PC-9 (cell line): ENCODE measurements at regions not wholly inside any gene's neighbourhood (a gene's known extent, or its start where the extent isn't known, plus 50 kb on each side); places are given as distances from the start of the nearest gene placed in this dataset.

ENCODE experiments used
- BruUV-seq: library from RNA; stranded (reverse); fragments of 400-500 nt; replicated peaks from 2 replicates; lab custom pipeline; 2021; lab: Mats Ljungman, UMichigan
- CTCF ChIA-PET: fragments of 300-600 bp; sonication (Branson Sonifier 250); formaldehyde crosslinking; loops from one replicate; lab custom pipeline; 2022; ENCODE audit warnings: antibody characterized with exemption; lab: Charles Lee
- POLR2A ChIA-PET: fragments of 300-600 bp; sonication (Branson Sonifier 250); formaldehyde crosslinking; loops from one replicate; lab custom pipeline; 2022; ENCODE audit warnings: antibody characterized with exemption; ENCODE audit not compliant: unreplicated experiment; lab: Charles Lee
- DNase-seq, 2 experiments: peaks; one replicate each; pipeline versions ENCODE4 v3.0.0 to v3.0.0-alpha.2; 2015 to 2022; ENCODE audit warnings: mixed read lengths in 1 of 2
- H2AFZ ChIP-seq: fragments of 200-600 bp; sonication (generic); 2 replicates; pipeline ENCODE4 v1.8.1; 2017; ENCODE audit warnings: antibody characterized with exemption
- H3F3A ChIP-seq: fragments of 200-600 bp; sonication (generic); 2 replicates; pipeline ENCODE4 v1.8.1; 2017; ENCODE audit warnings: antibody characterized with exemption, mild to moderate bottlenecking, low read depth; ENCODE audit not compliant: insufficient read depth
- H3K27ac ChIP-seq: fragments of 200-600 bp; sonication (generic); 2 replicates; pipeline ENCODE4 v1.6.1; 2016; ENCODE audit warnings: mixed run types
- H3K27me3 ChIP-seq: fragments of 200-600 bp; sonication (generic); 2 replicates; pipeline ENCODE4 v1.6.1; 2016; ENCODE audit warnings: low read depth, mixed run types; ENCODE audit not compliant: insufficient read depth
- H3K36me3 ChIP-seq: fragments of 200-600 bp; sonication (generic); 2 replicates; pipeline ENCODE4 v1.6.1; 2016; ENCODE audit warnings: low read depth, mixed run types
- H3K4me1 ChIP-seq: fragments of 200-600 bp; sonication (generic); replicated peaks from 2 replicates; pipeline ENCODE4 v1.6.1; 2016; ENCODE audit warnings: mixed run types; ENCODE audit not compliant: insufficient read depth
- H3K4me2 ChIP-seq: fragments of 200-600 bp; sonication (generic); 2 replicates; pipeline ENCODE4 v1.6.1; 2017; ENCODE audit warnings: mixed run types
- H3K4me3 ChIP-seq: fragments of 200-600 bp; sonication (generic); 2 replicates; pipeline ENCODE4 v1.6.1; 2016; ENCODE audit warnings: mixed run types
- H3K79me2 ChIP-seq: fragments of 200-600 bp; sonication (generic); 2 replicates; pipeline ENCODE4 v1.6.1; 2017; ENCODE audit warnings: low read depth, mixed run types
- H3K9me2 ChIP-seq: fragments of 200-600 bp; sonication (generic); 2 replicates; pipeline ENCODE4 v1.8.1; 2017; ENCODE audit warnings: mild to moderate bottlenecking; ENCODE audit not compliant: insufficient read depth
- H3K9me3 ChIP-seq: fragments of 200-600 bp; sonication (generic); 2 replicates; pipeline ENCODE4 v1.8.1; 2016; ENCODE audit warnings: low read depth; ENCODE audit not compliant: insufficient read depth
- H4K20me1 ChIP-seq: fragments of 200-600 bp; sonication (generic); 2 replicates; pipeline ENCODE4 v1.8.1; 2017; ENCODE audit not compliant: insufficient read depth
- EZH2 ChIP-seq: fragments of 200-600 bp; sonication (generic); IDR thresholded peaks from 2 replicates; pipeline ENCODE4 v1.8.0; 2017; ENCODE audit warnings: antibody characterized with exemption, low read depth
- intact Hi-C: fragments of 100-400 bp; cut with micrococcal nuclease; formaldehyde crosslinking; loops from one replicate; pipeline ENCODE4 v1.10.0; 2022; ENCODE audit not compliant: unreplicated experiment
- TF ChIP-seq, protein P1 (sequence below): fragments of 200-600 bp; sonication (generic); conservative IDR thresholded peaks from 2 replicates; pipeline ENCODE4 v1.6.1; 2017; ENCODE audit warnings: mixed run types, antibody characterized with exemption, mild to moderate bottlenecking, moderate library complexity

DNA sequence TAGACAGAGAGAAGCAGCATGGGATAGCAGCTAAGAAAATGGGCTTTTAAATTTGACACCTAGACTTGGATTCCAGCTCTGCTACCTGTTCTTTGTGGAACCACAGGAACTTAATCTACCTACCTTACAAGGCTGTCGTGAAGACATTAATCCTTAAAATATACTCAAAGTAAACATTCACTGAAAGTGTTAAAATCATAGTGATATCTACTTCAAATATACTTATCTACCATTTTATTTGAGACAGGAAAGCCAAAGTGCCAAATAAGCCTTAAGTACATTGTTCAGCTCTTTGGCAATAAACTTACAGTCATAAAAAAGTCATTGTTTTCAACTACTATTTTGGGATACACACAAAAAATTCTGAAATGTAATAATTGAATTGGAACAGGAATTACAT is 295.0 kb upstream of the PITX2 start:
- Histone ChIP-seq H3K4me1 (no peaks in the 10 kb centered on the region), H3K36me3 (no peaks in the 10 kb centered on the region), H3F3A (no peaks in the 10 kb centered on the region), H4K20me1 (no peaks in the 10 kb centered on the region), H2AFZ (no peak overlapping the region), H3K27me3 (no peaks in the 10 kb centered on the region), H3K27ac (no peak overlapping the region), H3K4me3 (no peak overlapping the region), H3K4me2 (no peak overlapping the region), H3K9me3 (no peaks in the 10 kb centered on the region), H3K79me2 (no peaks in the 10 kb centered on the region), H3K9me2 (no peaks in the 10 kb centered on the region)
- DNase-seq, result no peak
- intact Hi-C loops, result no loop called here
- TF ChIP-seq EZH2, result no peak
- TF ChIP-seq, protein P1, sequence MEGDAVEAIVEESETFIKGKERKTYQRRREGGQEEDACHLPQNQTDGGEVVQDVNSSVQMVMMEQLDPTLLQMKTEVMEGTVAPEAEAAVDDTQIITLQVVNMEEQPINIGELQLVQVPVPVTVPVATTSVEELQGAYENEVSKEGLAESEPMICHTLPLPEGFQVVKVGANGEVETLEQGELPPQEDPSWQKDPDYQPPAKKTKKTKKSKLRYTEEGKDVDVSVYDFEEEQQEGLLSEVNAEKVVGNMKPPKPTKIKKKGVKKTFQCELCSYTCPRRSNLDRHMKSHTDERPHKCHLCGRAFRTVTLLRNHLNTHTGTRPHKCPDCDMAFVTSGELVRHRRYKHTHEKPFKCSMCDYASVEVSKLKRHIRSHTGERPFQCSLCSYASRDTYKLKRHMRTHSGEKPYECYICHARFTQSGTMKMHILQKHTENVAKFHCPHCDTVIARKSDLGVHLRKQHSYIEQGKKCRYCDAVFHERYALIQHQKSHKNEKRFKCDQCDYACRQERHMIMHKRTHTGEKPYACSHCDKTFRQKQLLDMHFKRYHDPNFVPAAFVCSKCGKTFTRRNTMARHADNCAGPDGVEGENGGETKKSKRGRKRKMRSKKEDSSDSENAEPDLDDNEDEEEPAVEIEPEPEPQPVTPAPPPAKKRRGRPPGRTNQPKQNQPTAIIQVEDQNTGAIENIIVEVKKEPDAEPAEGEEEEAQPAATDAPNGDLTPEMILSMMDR, result no peak
- POLR2A ChIA-PET, result no interaction called here
- no TSS peak for BruUV-seq
- CTCF ChIA-PET, result no interaction called here

DNA sequence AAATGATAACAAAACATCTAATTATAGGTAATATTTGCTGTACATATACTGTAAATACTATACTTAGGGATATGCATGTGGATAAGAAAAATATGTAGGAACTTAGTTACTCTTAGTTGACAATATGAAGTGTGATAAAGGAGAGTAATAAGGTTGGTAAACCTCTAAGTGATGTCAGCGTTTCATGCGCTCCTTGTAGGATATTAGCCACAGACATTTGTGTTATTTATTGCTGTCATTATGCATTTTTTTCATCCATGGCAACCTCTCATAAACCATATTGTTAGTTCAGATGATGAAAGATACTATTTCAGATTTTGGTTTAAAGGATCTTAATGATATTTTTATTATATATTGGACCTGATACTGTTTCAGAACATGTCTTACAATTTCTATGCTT is 298.1 kb upstream of the PITX2 start:
- DNase-seq, result no peak
- BruUV-seq, result no TSS peak
- POLR2A ChIA-PET, result no interaction called here
- Histone ChIP-seq H3F3A (no peaks in the 10 kb centered on the region), H3K4me1 (no peaks in the 10 kb centered on the region), H3K79me2 (no peaks in the 10 kb centered on the region), H3K36me3 (no peaks in the 10 kb centered on the region), H4K20me1 (no peaks in the 10 kb centered on the region), H3K4me2 (no peak overlapping the region), H3K27me3 (no peaks in the 10 kb centered on the region), H2AFZ (no peak overlapping the region), H3K4me3 (no peak overlapping the region), H3K9me2 (no peaks in the 10 kb centered on the region), H3K9me3 (no peaks in the 10 kb centered on the region), H3K27ac (no peak overlapping the region)
- intact Hi-C loops, result no loop called here
- TF ChIP-seq EZH2, result no peak
- TF ChIP-seq, protein P1, result no peak
- CTCF ChIA-PET, result no interaction called here

DNA sequence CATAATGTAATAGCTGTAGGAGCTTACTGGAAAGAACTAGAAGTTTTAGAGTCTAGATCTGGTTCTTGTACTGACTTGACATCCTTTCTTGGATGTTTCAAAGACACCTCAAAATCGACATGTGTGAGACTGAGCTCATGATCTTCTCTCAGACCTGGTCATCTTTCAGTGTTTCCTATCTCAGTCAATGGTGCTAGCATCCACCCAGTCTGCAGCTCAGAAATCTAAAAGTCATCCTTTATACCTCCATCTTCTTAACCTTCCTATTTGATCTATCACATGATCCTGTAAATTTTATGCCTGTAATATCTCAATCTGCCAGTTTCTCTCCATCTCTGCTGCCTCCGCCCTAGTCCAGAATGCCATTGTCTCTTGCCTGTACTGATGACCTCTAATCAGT is 301.9 kb upstream of the PITX2 start:
- Histone ChIP-seq H3K9me3 (no peaks in the 10 kb centered on the region), H3K79me2 (no peaks in the 10 kb centered on the region), H4K20me1 (no peaks in the 10 kb centered on the region), H3K4me2 (no peak overlapping the region), H3F3A (no peaks in the 10 kb centered on the region), H3K4me1 (no peaks in the 10 kb centered on the region), H3K27me3 (no peaks in the 10 kb centered on the region), H3K4me3 (no peak overlapping the region), H3K27ac (no peak overlapping the region), H3K9me2 (no peaks in the 10 kb centered on the region), H2AFZ (no peak overlapping the region), H3K36me3 (no peaks in the 10 kb centered on the region)
- ChIA-PET POLR2A (no interaction called here), CTCF (no interaction called here)
- BruUV-seq, result no TSS peak
- no peak for DNase-seq
- intact Hi-C loops, result no loop called here
- TF ChIP-seq EZH2, result no peak
- TF ChIP-seq, protein P1, result no peak
